IPS-20b (cell line): ENCODE measurements at regions not wholly inside any gene's neighbourhood (a gene's known extent, or its start where the extent isn't known, plus 50 kb on each side); places are given as distances from the start of the nearest gene placed in this dataset.

Experiments
- H3K27ac ChIP-seq: one replicate; pipeline ENCODE4 v1.5.1; 2013; ENCODE audit warnings: low read length
- H3K27me3 ChIP-seq: 2 replicates; pipeline ENCODE4 v1.6.1; 2013; ENCODE audit warnings: mild to moderate bottlenecking, low read length, inconsistent platforms; ENCODE audit not compliant: insufficient read depth
- H3K36me3 ChIP-seq: 2 replicates; pipeline ENCODE4 v1.6.1; 2013; ENCODE audit warnings: low read depth, mild to moderate bottlenecking, inconsistent platforms, low read length, moderate library complexity; ENCODE audit not compliant: insufficient read depth
- H3K4me1 ChIP-seq: 2 replicates; pipeline ENCODE4 v1.6.1; 2013; ENCODE audit warnings: mild to moderate bottlenecking, control low read depth, inconsistent platforms, low read length, moderate library complexity; ENCODE audit not compliant: insufficient read depth
- H3K4me3 ChIP-seq: 2 replicates; pipeline ENCODE4 v1.5.1; 2013; ENCODE audit warnings: mild to moderate bottlenecking, low read length, inconsistent platforms
- H3K9ac ChIP-seq: 2 replicates; pipeline ENCODE4 v1.6.1; 2013; ENCODE audit warnings: low read depth, mild to moderate bottlenecking, inconsistent platforms, low read length, moderate library complexity
- H3K9me3 ChIP-seq: 2 replicates; pipeline ENCODE4 v1.6.1; 2013; ENCODE audit warnings: mild to moderate bottlenecking, low read depth, low read length, inconsistent platforms; ENCODE audit not compliant: insufficient read depth

GRCh38 chr11:127199306-127199801, 198.8 kb upstream of the KIRREL3 start:
- Histone ChIP-seq H3K4me1 (no peaks in the 10 kb centered on the region), H3K36me3 (no peaks in the 10 kb centered on the region), H3K9ac (no peak overlapping the region), H3K27me3 (no peaks in the 10 kb centered on the region), H3K27ac (no peak overlapping the region), H3K4me3 (no peak overlapping the region), H3K9me3 (peaks cover 2% of the 10 kb centered on the region; the same call in 1 of the 2 replicates)

DNA sequence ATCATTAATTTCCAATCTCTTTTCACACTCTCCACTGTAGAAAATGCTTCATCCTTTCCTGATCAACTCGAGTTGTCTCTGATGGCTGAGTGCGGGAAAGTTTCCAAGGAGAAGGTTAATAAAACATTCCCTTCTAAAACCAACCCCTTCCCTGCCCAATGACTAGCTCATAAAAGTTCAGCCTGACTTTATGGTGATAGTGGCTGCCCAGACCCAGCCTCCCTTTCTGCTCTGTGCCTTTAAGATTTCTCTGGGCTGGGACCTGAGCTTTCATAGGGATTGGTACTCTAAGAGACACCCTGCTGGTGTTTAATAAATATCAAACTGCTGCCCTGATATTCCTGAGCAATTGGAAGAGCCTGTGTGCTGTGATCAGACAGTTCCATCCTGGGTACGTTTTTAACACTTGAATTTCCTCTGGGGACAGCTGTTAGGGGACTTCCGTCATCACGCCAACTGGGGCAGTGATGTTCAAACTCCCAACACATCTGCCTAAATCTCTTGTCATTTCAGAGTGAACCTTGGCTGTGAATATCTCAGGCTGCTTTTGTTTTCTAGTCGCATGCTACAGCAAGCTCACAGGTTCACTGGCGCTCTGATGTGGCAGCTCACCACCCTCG, 195.0 kb upstream of the KIRREL3 start:
- Histone ChIP-seq H3K4me3 (no peak overlapping the region), H3K27ac (no peak overlapping the region), H3K4me1 (no peaks in the 10 kb centered on the region), H3K9me3 (no peaks in the 10 kb centered on the region), H3K36me3 (no peaks in the 10 kb centered on the region), H3K9ac (no peak overlapping the region), H3K27me3 (no peaks in the 10 kb centered on the region)

DNA sequence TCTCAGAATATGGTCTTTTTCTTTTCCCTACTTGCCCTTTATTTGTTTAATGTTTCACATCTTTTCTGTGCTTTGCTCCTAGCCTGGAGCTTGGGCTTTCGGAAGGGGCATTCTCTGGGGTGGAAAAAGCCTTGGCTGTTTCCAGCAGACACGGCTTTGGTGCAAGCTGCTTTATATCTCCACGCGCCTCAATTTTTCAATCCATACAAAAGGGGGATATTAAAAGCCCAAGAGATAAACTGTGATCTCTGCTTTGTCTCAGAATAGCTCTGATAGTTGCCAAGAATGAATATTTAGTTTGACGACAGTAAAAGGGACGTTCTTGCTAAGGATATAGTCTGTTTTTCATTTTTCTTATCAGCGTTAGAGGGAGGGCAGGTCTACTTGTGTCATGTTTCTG, 194.0 kb upstream of the KIRREL3 start:
- Histone ChIP-seq H3K9ac (no peak overlapping the region), H3K9me3 (no peaks in the 10 kb centered on the region), H3K27me3 (no peaks in the 10 kb centered on the region), H3K4me1 (no peaks in the 10 kb centered on the region), H3K4me3 (no peak overlapping the region), H3K27ac (no peak overlapping the region), H3K36me3 (no peaks in the 10 kb centered on the region)

DNA sequence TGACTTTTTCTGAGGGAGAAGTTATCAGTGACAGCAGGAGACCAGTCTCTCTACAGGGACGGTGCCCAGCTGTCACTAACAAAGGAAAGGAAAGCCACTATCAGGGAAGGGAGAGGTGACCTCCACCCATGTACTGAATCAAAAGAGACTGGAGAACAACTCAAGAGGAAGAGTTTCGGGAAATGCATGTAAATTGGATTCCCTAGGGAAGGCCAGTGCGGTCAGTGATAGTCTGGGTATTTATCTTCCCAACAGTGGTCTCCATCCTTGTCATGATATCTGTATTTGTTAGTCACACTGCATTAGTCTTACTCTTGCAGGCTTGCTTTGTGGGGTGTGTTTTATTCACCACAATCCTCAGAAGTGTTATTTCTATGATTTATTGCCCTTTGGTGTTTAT, 193.4 kb upstream of the KIRREL3 start:
- Histone ChIP-seq H3K4me1 (no peaks in the 10 kb centered on the region), H3K9ac (no peak overlapping the region), H3K9me3 (no peaks in the 10 kb centered on the region)

DNA sequence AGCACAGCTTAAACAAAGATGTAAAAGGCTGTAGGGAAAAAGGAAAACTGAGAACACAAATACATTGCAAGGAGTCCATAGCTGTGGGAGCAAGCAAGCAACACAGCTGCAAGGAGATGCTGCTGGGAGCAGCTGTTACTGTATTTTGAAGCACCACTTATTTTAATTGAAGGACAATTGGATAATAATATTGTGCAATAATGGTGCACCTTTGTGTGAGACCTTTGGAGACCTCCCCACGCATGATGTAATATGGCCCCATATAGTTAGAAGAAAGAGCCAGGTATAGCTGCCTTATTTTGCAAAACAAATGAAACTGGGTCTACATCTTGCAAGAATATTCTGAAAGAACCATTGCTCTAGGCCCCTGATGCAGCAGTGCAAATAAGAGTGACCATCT, 191.1 kb upstream of the KIRREL3 start:
- Histone ChIP-seq H3K9ac (no peak overlapping the region), H3K36me3 (no peaks in the 10 kb centered on the region), H3K9me3 (no peaks in the 10 kb centered on the region), H3K4me3 (no peak overlapping the region), H3K27ac (no peak overlapping the region), H3K27me3 (no peaks in the 10 kb centered on the region), H3K4me1 (no peaks in the 10 kb centered on the region)

More for the DNA sequence above, 193.4 kb upstream of the KIRREL3 start:
- Histone ChIP-seq H3K27me3 (no peaks in the 10 kb centered on the region), H3K4me3 (no peak overlapping the region), H3K27ac (no peak overlapping the region), H3K36me3 (no peaks in the 10 kb centered on the region)

GRCh38 chr11:127191261-127191660, 190.7 kb upstream of the KIRREL3 start:
- H3K9ac ChIP-seq, result no peak overlapping the region
- no peaks in the 10 kb centered on the region for H3K27me3 ChIP-seq
- no peak overlapping the region for H3K4me3 ChIP-seq
- no peak overlapping the region for H3K27ac ChIP-seq
- H3K4me1 ChIP-seq, result no peaks in the 10 kb centered on the region
- no peaks in the 10 kb centered on the region for H3K9me3 ChIP-seq
- H3K36me3 ChIP-seq, result no peaks in the 10 kb centered on the region

- H3K27ac ChIP-seq, result no peak overlapping the region
- no peaks in the 10 kb centered on the region for H3K9me3 ChIP-seq
- no peaks in the 10 kb centered on the region for H3K36me3 ChIP-seq
- no peaks in the 10 kb centered on the region for H3K27me3 ChIP-seq
- H3K4me3 ChIP-seq, result no peak overlapping the region
- no peaks in the 10 kb centered on the region for H3K4me1 ChIP-seq
- no peak overlapping the region for H3K9ac ChIP-seq
Observed at GRCh38 chr11:127182586-127183203, 182.1 kb upstream of the KIRREL3 start.

- Histone ChIP-seq H3K9me3 (no peaks in the 10 kb centered on the region), H3K36me3 (no peaks in the 10 kb centered on the region)
Observed at GRCh38 chr11:127157225-127157624, 156.7 kb upstream of the KIRREL3 start.

DNA sequence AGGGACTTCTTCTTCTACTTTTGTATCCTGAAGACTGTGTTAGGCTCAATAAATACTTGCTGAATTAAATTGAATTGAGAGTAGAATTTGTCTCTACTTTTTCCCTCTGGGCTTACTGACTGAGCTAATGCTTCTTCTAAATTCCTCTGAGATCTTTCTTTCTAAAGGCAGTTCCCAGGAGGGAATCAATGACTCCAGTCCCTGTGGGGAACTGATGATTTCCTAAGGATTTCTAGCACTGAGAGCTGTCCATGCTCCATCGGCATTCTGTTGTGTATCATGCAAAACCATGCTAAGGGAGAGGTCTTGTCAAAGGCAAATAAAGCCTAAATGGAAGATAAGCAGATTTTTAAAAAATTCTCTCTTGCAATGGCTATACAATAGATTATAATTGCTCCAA, 148.8 kb upstream of the KIRREL3 start:
- Histone ChIP-seq H3K4me3 (no peak overlapping the region), H3K36me3 (no peaks in the 10 kb centered on the region), H3K27ac (no peak overlapping the region), H3K9me3 (no peaks in the 10 kb centered on the region), H3K27me3 (no peaks in the 10 kb centered on the region), H3K9ac (no peak overlapping the region), H3K4me1 (no peaks in the 10 kb centered on the region)

More at GRCh38 chr11:127157225-127157624, 156.7 kb upstream of the KIRREL3 start:
- H3K4me3 ChIP-seq, result no peak overlapping the region
- H3K27ac ChIP-seq, result no peak overlapping the region
- H3K9ac ChIP-seq, result no peak overlapping the region
- no peaks in the 10 kb centered on the region for H3K27me3 ChIP-seq
- H3K4me1 ChIP-seq, result 0 out of 2 replicates have a peak, but pooled peaks cover 3% of the 10 kb centered on the region

DNA sequence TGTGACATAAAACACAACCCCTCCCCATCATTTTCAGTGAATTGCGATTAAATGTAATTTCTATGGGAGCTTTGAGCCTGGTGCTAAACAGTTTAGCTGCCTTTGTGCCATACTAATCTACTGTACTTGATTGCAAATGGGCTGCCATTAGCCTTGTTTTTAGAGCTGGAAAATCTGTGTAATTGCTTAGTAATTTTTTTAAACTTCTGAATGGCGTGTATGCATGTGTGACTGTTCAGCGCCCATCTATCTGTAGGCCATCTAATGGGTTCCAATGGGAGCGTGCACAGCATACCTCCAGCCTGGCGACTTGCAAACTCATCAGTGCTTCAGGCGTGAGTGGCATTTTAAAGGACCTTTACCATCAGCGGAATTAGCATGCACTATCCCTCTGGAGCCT, 142.7 kb upstream of the KIRREL3 start:
- Histone ChIP-seq H3K36me3 (no peaks in the 10 kb centered on the region), H3K27ac (no peak overlapping the region), H3K9ac (no peak overlapping the region), H3K4me3 (no peak overlapping the region), H3K9me3 (no peaks in the 10 kb centered on the region), H3K4me1 (no peaks in the 10 kb centered on the region), H3K27me3 (no peaks in the 10 kb centered on the region)

- Histone ChIP-seq H3K27ac (no peak overlapping the region), H3K4me1 (no peaks in the 10 kb centered on the region), H3K27me3 (no peaks in the 10 kb centered on the region), H3K9ac (no peak overlapping the region), H3K36me3 (no peaks in the 10 kb centered on the region), H3K4me3 (no peak overlapping the region), H3K9me3 (no peaks in the 10 kb centered on the region)
Observed at GRCh38 chr11:127138613-127139012, 138.0 kb upstream of the KIRREL3 start.

DNA sequence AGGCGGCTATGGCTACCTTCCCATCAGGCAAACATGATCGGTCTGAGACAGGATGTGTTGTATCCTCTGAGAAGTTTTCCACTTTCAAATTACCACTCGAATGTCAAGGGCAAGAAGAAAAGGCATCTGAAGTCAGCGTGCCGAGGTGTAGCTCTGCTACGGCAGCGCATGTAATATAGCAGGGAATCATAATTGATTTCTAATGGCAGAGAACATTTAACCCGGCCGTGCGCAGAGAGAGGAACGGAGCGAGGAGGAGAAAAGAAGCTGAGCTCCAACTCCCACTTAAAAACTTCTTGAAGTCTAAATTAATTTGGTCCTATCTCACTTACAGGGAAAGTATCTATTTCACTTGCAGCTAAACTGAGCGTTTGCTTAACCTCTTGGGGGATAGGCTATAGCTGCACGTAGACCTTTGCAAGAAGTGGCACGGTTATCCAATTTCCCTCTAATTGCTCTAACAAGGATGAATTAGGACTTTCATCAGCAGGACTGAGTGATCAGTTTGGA, 137.3 kb upstream of the KIRREL3 start:
- H3K27me3 ChIP-seq, result no peaks in the 10 kb centered on the region
- no peaks in the 10 kb centered on the region for H3K36me3 ChIP-seq
- no peak overlapping the region for H3K9ac ChIP-seq
- H3K27ac ChIP-seq, result no peak overlapping the region
- H3K9me3 ChIP-seq, result no peaks in the 10 kb centered on the region
- H3K4me3 ChIP-seq, result no peak overlapping the region
- no peaks in the 10 kb centered on the region for H3K4me1 ChIP-seq
